HG03103 (cell line): ENCODE measurements at regions not wholly inside any gene's neighbourhood (a gene's known extent, or its start where the extent isn't known, plus 50 kb on each side); places are given as distances from the start of the nearest gene placed in this dataset.

ENCODE experiments used
- ATAC-seq: cut with Tn5 transposase; IDR thresholded peaks from one replicate; pipeline ENCODE4 v1.9.1; 2021; ENCODE audit warnings: low read depth; ENCODE audit not compliant: unreplicated experiment

DNA sequence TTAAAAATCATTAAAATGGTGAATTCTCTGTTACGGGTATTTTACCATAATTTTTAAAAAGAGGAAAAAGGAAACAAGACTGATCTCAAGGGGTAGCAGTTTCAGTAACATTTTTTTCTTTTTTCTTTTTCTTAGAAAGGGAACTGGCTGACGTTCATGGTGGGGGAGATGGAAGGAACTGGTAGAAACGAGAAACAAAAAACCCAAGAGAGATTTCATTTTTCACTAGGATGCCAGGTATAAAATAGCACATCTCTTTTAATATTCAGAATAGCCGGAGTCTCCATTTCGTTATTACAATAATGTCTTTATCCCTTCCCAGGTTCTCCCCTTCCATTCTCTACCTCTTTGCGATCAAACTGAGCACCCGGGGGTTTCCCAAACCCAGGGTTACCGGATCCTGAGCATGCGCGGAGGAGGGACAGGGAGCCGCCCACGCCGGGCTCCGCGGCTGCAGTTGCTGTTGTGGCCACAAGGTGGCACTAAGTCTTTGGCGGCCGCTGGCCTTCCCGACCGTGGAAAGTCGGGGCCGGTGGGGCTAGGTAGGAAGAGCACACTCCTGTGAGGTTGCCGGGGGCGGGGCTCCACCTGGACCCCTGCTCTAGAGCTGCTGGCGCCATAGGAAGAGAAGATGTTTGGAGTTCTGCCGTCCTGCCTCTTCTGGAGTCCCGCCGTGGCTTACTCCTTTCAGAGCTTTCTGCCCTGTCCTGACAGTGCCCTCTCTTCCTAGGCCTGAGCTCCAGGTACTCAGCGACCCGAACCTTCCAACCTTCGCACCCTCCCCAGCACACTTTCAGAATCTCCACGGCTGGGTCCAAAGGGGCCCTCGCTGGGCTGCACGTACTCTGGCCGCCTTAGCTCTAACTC, 146.8 kb downstream of the SH3BGRL2 start:
- peak; percentile 87 for ATAC-seq

DNA sequence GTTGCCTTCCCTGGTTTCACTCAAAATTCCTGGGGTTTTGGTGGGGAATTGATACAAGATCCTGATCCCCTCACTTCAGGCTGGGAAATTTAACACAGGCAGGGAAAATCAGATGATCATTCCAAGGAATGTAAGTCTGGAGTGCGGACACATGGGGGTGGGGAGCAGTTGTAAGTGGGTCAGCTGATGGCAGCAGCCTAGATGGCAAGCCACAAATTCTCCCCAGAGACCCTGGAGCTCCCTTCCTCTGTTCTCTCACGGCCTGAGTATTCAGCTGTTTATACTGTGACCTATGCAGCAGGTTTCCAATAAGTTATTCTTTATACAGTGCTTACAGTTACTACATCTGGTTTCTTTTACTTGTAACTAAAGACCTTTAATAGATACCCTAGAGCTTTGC, 144.9 kb downstream of the SH3BGRL2 start:
- ATAC-seq = no peak

DNA sequence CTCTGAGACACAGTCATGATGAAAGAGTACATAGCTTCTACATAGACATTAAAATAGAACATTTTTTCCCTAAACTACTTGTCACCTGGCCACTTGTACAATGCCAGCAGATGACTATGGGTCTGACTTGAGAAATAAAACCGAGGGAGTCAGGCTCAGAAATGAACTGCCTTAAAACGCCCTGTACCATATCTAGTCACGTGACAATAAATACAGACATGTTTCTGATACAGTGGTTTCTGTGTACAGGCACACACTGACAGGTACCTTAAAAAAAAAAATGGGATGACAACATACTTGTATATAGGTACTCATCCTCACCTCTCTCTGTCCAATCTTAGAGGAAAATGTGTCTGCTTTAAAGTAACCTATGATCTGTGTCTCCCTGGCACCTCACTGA, 144.1 kb downstream of the SH3BGRL2 start:
- no peak for ATAC-seq

DNA sequence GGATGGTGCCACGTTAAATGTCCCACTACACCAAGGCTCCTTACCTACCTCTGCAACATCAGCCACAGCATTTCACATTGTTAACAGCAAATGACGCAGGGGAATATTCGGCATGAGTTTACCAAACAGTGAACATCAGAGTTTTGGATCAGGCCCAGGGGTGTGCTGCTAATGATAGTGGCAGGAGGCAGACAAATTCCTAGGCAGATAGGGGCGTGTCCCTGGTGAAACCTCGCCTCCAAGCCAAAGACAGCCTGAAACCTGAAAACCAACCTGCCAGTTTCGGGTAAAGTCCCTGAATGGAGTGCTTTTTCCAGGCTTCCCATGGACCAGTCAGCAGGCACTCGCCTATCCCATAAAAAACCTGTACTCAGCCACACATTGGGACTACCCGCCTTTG, 133.6 kb downstream of the SH3BGRL2 start:
- ATAC-seq = no peak

DNA sequence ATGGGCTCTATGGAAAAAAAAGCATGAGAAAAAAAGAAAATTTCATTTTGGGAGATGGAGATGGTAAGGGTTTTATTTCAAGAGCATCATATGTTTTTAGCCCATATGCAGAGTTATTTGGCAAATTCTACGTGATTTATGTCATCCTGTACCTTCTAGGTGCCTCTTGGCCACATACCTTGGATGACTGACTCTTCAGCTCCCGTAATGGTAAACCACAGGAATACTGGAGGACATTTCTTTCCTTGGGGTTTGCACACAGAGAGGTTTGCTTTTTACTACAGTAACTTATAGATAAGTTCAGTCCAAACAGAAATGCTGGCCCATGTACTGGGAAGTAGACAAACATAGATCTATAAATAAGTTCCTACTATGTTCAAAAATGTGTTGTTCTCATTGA, 132.2 kb downstream of the SH3BGRL2 start:
- ATAC-seq = no peak

DNA sequence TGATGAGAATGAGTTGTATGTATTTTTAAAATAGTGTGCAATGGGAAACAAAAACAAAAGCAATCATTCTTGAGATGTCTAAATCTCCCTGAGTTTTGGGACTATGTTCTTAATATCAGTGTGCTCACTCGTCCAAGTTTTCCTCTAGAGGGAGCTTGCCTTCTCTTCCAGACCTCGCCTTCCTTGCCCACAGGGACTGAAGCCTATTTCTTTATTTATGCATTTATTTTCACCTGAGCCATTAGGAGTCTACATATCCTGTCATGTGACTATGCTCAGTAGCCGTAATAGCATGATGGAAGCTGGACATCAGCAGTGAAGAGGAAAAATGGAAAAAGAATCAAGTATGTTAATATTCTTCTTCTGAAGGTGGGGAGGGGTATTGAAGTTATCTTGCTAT, 131.2 kb downstream of the SH3BGRL2 start:
- no peak for ATAC-seq

DNA sequence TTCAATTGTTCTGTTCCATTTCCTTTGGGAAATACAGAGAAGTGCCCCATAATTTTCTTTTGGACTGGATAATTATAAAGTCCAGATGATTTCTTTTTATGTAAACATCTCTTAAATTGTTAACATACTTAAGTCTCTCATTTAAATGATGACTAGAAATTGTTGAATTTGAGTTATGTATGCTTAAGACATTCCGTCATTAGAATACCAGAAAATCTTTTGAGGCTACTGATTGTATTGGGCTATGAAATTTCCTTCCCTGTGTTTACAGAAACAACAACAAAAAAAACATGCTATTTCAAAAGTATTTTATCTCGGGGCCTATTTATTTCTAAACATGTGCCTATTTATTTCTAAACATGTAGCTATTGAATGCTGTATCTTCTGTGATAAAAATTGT, 125.4 kb downstream of the SH3BGRL2 start:
- ATAC-seq = no peak

DNA sequence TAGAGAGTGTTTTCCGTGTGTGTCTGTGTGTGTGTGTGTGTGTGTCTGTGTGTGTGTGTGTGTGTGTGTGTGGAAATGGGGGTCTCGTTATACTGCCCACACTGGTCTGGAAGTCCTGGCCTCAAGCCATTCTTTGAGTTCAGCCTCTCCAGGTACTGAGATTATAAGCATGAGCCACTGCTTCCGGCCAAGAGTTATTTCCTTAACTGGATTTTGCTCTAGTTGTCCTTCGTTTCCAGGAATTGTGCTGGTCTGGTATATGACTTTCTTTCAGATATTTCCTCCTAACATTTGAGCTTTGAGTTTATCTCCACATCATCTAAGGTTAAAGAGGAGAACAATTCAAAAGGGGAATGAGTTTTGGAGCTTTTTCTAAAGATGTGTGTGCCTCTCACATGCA, 124.8 kb downstream of the SH3BGRL2 start:
- ATAC-seq = no peak
